HG02870 (cell line): ENCODE measurements at regions not wholly inside any gene's neighbourhood (a gene's known extent, or its start where the extent isn't known, plus 50 kb on each side); places are given as distances from the start of the nearest gene placed in this dataset.

ENCODE experiments used
- ATAC-seq: cut with Tn5 transposase; IDR thresholded peaks from one replicate; pipeline ENCODE4 v1.9.1; 2021; ENCODE audit warnings: mild to moderate bottlenecking, moderate library complexity; ENCODE audit not compliant: unreplicated experiment

DNA sequence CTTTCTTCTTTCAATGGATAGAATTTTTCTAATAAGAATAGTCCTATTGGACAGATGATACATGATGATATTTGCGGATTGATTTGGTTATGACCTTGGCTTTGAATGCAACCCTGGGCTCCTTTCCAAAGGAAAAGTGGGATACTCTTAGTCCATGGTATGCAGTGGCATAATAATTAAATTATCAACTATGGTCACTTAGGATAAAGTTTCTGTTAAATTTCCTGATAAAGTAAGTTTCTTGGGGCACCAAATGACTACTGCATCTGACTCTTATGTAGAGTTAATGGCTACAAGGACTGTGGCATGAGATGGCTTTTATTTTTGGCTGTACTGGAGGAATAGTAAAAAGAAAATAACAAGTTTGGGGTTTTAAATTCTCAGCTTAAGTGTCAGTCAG lies 126.7 kb downstream of the QPCT start:
- ATAC-seq = no peak

DNA sequence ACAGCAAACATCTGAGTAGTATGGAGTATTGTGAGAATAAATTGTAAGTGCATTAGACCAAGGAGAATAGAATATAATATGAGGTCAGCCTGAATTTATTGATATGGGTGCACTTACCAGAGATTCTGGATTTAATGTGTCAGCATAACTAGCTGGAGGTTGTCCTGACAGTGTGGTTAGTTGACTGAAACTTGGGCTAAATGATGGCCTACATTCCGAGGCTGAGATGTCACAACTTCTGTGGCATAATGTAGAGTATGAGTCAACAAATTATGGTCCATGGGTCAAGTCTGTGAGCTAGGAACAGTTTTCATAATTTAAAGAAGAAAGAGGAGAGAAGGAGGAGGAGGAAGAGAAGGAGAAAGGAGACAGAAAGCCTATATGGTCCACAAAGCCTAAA lies 127.6 kb downstream of the QPCT start:
- no peak for ATAC-seq

DNA sequence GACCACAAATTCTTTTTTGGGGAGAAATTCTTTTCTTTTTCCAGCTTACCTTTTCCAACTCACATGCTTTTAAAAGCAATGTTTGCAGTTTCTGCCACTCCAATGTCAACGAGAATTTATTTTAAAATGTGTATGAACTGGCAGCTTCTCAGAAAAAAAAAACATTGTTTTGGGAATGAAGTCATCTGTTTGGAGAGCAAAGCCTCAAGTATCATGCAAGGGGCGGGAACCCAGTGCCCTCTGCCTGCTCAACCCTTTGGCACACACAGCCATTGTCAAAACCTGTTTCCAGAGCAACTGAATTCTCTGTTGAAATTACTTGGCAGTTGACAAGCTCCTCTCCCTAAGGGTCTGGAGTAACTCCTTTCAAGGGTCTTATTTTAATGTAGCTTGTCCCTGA lies 128.5 kb downstream of the QPCT start:
- no peak for ATAC-seq

DNA sequence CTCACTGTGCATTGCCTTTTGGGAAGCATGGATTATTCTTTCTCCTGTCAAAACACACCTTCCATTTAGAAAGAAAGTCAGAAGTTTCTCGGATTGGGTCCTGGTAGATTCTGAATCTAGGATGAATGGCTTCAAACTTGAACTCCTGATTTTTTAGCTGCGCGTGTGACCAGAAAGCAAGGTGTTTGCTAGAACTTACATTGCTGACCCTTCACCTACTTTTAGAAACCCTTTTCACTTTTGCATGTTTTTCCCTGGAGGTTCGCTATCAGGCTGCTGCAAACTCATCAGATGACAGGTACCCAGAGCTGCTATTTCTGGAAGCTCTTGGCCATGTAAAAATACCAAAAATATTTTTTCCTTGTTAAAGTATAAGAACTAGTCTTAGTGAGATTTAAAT lies 132.0 kb downstream of the QPCT start:
- ATAC-seq = no peak

DNA sequence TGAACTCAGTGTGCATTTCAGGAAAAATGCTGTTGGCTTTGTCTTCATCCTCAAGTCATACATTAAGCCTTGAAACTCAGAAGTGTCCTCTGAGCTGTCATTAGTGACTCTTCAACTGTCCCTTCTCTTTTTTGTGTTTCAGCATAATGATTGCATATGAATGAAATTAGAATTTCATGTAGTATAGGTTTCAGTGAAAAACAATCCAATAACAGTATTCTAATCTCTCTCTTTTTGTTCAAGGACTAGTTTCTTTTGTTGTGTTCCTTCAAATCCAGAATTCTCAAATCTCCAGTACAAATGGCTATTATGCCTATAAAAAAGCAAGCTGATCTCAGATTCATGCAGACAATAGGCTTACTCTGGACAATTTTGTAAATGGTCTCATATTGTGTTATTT lies 133.5 kb downstream of the QPCT start:
- no peak for ATAC-seq

DNA sequence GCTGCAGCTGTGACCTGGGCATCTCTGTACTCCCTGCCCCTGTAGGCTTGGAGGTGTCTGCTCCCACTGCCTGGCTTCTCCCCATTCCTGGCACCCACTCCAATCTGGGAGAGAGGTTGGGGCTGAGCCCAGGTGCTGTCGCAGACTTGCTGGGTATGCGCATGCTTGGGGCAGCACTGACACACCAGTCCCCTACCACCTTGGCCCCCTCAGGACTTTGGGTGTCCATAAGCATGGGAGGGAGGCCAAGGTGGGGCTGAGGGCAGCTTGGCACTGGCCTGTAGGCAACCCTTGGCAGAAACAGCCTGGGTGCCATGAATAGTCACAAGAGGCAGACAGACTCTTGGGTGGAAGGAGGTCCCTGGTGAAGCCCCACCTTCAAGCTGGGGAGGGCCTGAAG lies 136.8 kb downstream of the QPCT start:
- no peak for ATAC-seq

DNA sequence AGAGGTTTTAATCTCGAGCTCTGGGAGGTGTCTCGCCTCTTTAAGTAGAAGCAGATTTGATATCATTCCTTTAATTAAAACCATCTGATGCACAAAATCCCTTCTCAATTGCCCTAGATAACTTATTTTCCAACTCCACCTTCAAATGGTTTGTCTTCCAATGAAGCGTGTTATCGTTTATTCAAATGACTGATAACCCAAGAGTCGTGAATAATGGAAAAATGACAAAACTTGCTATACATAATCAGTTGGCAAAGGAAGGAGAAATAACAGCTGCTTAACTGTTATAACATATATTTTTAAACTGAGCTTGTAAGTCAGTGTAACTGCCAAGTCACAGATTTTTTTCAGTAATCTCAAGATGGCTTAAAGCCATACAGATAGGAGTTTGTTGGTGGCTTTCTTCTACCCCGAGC lies 144.6 kb downstream of the QPCT start:
- no peak for ATAC-seq

DNA sequence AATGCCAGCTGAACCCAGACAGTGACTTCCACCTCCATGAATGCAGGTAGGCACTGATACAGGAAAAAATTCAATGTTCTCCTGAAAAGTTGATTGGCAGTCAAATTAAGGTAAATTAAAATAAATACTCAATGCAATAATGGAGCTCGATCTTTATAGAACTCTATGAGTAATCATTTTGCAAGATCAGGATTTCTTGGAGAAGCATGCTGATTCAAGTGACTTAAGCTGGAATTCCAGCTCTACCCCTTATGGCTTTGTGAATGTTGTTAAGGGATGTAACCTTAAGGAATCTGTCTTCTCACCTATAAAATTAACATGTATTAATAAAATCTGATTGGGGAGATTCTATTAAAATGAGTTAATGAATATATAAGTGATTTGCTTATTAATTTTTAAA lies 145.1 kb downstream of the QPCT start:
- no peak for ATAC-seq

DNA sequence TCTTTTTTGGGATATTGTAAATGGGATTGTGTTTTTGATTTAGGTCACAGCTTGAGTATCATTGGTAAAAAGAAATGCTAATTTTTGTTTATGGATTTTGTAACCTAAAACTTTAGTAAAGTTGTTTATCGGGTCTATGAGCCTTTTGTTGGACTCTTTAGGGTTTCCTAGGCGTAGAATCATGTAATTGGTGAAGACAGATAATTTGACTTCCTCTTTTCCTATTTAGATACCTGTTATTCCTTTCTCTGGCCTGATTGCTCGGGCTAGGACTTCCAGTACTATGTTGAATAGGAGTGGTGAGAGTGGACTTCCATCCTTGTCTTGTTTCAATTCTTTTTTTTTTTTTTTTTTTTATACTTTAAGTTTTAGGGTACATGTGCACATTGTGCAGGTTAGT lies 149.0 kb downstream of the QPCT start:
- ATAC-seq = no peak

DNA sequence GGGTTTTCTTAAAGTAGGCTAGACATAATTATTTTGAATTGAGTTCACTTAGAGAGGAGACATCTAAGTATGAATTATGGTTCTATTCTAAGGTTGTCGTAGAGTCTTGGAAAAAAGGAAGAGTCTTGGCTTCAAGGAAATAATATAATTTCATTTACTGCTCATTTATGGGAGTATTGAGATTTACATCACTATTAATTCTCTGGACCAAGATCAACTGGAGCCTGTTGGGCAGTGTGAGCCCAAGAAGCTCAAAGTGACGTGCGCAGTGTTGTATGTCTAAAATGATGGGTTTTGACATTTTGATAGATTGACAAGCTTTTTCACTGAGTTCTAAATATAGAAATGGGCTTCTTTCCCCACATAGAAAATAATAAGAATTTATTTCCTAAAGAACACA lies 154.7 kb downstream of the QPCT start:
- no peak for ATAC-seq

DNA sequence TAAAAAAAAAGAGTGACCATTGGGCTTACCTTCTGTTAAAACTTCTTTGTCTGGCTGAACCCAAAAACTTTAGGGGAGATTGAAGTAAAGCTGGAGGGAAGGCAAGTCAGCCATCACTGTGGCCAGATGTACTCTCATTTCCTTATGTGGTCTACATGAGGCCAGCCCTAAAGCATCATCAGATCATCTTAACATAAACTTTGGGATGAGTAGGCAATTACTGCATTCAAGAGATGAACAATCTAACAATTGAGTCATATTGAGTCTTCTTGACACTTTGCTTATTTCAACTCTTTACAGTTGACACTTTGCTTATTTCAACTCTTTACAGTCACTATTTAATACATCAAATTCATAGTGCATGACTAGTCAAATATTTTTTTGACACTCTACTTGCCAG lies 155.6 kb downstream of the QPCT start:
- no peak for ATAC-seq

DNA sequence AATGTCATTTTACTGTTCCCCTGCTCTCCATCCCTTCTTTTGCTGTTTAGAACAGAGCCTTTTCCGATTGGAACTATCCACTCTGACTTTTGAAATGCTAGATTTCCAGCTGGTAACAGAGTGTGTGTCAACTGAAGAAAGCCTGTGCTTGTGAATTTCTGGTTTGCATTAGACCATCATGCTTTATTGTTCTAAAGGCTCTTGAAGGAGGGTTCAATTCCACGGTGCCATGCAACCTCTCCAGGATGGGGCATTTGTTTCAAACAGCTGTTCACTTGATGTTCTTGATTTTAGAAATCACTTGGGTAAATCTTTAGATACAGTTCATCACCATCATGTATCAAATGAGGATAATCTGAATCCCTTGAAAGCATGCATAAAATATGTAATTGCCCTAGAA lies 156.7 kb downstream of the QPCT start:
- ATAC-seq = no peak

DNA sequence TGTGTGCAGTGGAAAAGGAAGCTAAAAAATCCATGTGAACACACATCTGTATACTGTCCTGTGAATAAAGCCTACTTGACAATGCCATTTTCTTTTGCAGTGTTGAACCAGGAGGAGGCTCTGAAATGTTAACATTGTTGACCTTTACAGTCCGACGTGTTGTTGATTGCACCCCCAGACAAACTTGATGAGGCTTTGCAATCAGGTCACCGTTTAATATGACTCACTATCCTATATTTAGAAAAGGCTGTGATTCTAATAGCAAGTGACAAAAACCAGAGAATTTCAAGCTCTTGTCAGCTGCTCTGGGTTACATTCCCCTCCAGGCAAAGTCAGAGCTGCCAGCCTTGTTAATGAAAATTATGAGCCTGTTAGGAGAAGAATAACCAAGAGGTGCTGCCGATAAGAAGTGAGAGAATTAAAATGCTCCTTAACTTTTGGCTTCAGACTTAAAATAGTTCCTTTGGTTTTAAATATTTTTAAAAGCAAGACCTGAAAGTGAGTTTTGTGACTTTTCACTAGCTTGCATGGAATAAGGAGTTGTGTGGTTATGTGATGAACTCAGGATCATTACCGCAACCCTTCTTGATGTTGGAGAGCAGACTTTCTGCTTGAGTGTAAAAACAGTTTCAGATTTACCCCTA lies 162.1 kb downstream of the QPCT start:
- peak; percentile 51 for ATAC-seq

DNA sequence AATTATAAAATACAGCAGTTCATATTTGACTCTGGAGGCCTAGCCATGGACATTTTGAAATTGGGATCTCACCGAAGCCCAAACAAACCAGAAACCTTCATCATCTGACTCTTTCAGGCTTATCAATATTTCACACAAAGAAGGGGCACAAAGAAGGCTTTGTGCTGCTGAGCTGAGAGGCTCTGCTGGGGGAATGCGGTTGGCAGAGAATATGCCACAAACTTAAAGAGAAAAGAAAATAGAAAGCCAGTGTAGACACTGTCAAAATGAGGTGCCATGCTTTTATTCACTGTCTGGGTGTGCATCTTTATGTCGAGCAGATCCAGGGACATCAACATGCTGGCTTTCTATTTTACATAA lies 162.6 kb downstream of the QPCT start:
- ATAC-seq = no peak

DNA sequence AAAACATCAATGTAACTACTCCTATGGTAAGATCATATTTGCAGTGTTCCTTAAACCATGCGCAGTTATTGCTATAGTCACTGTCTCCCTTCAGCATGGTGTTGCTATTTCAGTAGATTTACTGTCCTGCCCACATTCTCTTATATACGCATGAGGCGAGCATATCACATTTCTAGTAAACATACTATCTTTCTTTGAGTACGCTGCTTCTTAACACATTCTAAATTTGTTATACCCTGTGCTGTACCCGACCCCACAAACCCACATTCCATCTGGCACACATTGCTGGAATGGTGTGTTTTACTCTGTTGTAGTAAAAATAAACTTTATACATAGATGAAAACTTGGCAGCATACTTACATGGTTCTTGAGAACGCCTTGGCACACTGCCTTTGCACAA lies 163.3 kb downstream of the QPCT start:
- no peak for ATAC-seq

DNA sequence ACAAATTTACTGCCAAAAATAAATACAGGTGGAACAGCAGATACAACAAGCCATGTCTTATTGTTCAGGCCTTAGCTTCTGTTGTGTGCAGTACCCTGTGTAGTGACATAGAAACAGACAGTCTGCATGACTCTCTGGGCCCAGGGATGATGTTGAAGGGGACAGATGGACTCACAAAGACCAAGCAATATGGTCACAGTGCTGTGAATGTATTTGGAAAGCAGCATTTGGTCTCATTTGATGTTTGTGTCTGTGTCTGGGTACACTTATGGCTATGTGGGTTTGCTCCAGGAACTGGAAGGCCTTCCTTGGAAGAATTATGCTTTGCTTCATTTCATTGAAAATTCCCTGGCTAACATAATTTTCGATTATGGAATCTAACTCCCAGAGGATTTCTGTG lies 158.5 kb downstream of the CDC42EP3 start:
- ATAC-seq = no peak

DNA sequence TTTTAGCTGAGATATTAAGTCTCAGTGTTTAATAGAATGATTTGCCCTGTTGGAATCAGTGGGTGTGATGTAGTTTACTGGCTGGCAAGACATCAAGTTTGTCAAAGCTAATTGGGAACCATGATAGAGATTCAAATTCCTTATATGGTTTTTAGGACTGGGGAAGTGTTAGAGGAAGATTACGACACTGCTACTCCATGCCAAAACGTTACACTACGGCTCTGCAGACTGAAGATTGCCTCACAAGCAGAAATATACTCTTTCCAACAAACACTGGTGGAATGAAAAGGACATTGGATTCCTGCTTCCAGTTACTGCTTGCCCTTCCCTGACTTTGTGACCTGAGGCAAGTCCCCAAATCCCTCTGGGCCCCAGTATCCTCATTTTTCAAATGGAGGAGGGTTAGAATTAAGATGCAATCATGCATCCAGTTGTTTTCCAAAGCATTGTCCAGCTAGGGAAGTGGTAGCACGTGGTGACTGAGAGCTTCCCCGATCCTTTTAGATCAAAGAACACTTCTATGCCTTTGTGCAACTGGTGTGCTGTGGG lies 147.6 kb downstream of the CDC42EP3 start:
- no peak for ATAC-seq

DNA sequence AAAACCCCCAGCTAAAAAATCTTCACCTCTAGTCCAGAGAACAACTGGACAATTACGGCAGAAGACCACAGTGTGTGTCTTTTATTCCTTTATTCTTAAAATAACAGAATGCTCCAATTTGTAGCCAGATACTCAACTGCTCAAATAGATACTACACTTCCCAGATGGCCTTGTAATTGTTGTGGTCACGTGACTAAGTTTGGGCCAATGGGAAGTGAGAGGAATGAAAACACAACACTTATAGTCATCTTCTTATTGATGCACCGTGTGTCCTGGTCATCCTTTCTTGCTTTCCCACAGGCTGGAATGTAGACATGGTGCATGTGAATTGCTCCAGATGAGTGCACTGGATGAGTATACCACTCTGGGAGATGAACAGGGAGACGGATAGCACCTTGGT lies 145.1 kb downstream of the CDC42EP3 start:
- no peak for ATAC-seq

DNA sequence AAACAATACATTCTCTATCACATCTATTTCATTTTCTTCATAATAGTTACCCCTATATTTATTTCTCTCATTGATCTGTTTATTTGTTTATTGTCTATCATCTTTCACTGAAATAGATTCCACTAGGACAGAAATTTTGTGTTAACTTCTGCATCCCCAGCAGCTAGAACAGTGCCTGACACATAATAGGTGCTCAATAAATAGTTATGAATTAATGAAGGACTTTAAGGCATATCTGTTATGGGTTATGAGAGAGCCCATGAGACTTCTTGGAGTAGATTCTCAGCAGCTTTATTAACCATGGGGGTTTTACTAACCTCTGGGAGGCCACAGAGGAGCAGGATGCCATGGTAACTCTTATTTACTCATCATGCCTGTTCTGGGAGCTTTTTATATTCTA lies 144.6 kb downstream of the CDC42EP3 start:
- ATAC-seq = no peak

DNA sequence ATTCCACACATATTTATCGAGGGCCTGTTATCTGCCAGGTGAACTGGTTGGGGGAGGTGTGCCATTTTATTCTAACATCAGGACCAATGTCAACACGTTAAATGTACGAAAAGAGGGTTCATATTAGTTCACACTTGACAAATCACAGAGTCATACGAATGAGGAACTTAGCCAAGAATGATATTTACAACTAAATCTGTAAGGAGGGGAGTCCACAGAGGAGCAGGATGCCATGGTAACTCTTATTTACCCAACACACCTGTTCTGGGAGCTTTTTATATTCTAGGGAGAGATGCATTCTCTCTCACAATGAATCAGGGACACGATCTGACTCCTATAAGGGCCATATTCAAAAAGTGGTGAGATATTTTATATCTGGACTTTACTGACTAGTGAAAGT lies 144.1 kb downstream of the CDC42EP3 start:
- ATAC-seq = no peak

DNA sequence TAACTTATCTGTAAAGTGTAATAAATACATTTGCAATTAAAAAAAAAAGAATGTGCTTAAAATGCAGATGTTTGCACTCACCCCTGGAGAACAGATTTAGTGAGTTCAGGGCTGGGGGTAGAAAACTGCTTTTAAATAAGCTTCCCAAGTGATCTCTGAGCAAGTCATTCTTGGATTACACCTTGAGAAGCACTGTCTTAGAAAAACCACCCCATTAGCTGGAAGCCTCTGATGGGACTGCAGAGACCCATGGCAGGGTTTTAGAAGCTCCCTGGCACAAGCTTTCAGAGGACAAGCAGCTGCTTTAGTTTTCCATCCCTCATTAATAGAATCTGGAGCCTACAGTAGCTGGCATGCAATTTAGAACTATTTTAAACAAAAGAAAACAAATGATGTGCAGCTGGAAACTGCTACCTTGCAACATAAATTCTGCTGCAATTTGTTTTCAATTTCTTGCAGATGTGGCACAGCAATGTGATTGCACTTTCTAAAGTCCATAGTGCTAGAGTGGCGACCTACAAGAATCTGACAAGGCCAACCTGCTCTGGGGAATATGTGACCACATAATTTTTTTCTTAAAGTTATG lies 141.5 kb downstream of the CDC42EP3 start:
- ATAC-seq = no peak

DNA sequence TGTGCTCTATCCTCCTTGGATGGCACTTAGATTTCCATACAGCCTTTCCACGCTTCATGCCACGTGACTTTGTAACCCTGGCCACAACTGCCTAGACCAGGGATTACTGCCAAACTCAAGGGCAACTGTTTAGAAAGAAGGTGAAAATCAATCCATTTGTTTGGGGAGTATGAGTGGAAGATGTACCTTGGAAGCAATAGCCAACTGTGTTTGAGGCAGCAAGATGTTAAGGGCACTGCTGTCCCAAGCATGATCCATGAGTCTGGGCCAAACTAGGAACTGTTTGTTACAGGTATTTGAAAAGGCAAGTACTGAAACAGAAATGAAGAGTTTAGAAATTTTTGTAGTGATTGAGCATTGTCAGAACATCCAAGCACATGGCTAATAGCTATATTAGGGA lies 138.9 kb downstream of the CDC42EP3 start:
- ATAC-seq = no peak

DNA sequence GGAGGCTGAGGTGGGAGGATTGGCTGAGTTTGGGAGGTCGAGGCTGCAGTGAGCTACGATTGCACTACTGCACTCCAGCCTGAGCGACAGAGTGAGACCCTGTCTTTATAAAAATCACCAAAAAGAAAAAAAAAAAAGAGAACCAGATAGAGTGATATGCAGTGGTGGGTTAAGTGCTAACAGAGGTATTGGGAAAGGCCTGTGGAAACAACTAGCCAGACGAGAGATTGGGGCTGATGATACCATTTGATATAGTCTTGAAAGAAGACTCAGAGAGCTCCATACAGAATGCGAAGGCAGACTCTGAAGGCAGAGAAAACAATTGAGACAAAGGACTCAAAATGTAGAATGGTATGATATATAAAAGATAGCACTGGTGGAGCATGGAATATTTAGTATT lies 134.1 kb downstream of the CDC42EP3 start:
- no peak for ATAC-seq
